Neural progenitor cell (in vitro differentiated cells): ENCODE measurements at regions not wholly inside any gene's neighbourhood (a gene's known extent, or its start where the extent isn't known, plus 50 kb on each side); places are given as distances from the start of the nearest gene placed in this dataset.

ENCODE experiments used
- DNase-seq: peaks from one replicate; pipeline ENCODE4 v3.0.0-alpha.2; 2016; ENCODE audit warnings: low spot score
- H2AFZ ChIP-seq: fragments of 200-600 bp; sonication (generic); replicated peaks from 2 replicates; pipeline ENCODE4 v1.6.1; 2016; ENCODE audit warnings: antibody characterized with exemption
- H3F3A ChIP-seq: fragments of 200-600 bp; sonication (generic); 2 replicates; pipeline ENCODE4 v1.6.1; 2016; ENCODE audit warnings: antibody characterized with exemption, low read depth
- H3K27ac ChIP-seq: fragments of 200-600 bp; sonication (generic); 2 replicates; pipeline ENCODE4 v1.5.1; 2016; ENCODE audit warnings: mild to moderate bottlenecking
- H3K27me3 ChIP-seq: fragments of 200-600 bp; sonication (generic); 2 replicates; pipeline ENCODE4 v1.6.1; 2016; ENCODE audit warnings: mild to moderate bottlenecking, moderate library complexity
- H3K36me3 ChIP-seq: fragments of 200-600 bp; sonication (generic); 2 replicates; pipeline ENCODE4 v1.5.1; 2016
- H3K4me1 ChIP-seq: fragments of 200-600 bp; sonication (generic); 2 replicates; pipeline ENCODE4 v1.6.1; 2016; ENCODE audit warnings: mixed run types
- H3K4me2 ChIP-seq: fragments of 200-600 bp; sonication (generic); 2 replicates; pipeline ENCODE4 v1.6.1; 2016
- H3K4me3 ChIP-seq: fragments of 200-600 bp; sonication (generic); 2 replicates; pipeline ENCODE4 v1.5.1; 2016
- H3K79me2 ChIP-seq: fragments of 200-600 bp; sonication (generic); 2 replicates; pipeline ENCODE4 v1.6.1; 2016; ENCODE audit warnings: low read depth
- H3K9ac ChIP-seq: fragments of 200-600 bp; sonication (generic); 2 replicates; pipeline ENCODE4 v1.6.1; 2016
- H3K9me3 ChIP-seq: fragments of 200-600 bp; sonication (generic); 2 replicates; pipeline ENCODE4 v1.5.1; 2016; ENCODE audit warnings: low read depth
- H4K20me1 ChIP-seq: fragments of 200-600 bp; sonication (generic); 2 replicates; pipeline ENCODE4 v1.6.1; 2016; ENCODE audit warnings: low read depth
- H3K27ac Mint-ChIP-seq: 3 replicates; pipeline ENCODE4 v1.8.0; 2021; ENCODE audit warnings: mixed read lengths
- H3K27me3 Mint-ChIP-seq: 2 replicates; pipeline ENCODE4 v1.8.0; 2022; ENCODE audit warnings: low read depth, mild to moderate bottlenecking, inconsistent platforms, moderate library complexity, mixed read lengths; ENCODE audit not compliant: insufficient read depth
- H3K36me3 Mint-ChIP-seq: 3 replicates; pipeline ENCODE4 v1.8.0; 2021; ENCODE audit warnings: mixed read lengths
- H3K4me1 Mint-ChIP-seq: 3 replicates; pipeline ENCODE4 v1.8.0; 2021; ENCODE audit warnings: mixed read lengths
- H3K4me3 Mint-ChIP-seq: 3 replicates; pipeline ENCODE4 v1.8.0; 2021; ENCODE audit warnings: mild to moderate bottlenecking, moderate library complexity, mixed read lengths
- H3K9me3 Mint-ChIP-seq: 3 replicates; pipeline ENCODE4 v1.8.0; 2020; ENCODE audit warnings: mixed read lengths
- EZH2 ChIP-seq: fragments of 200-600 bp; sonication (generic); IDR thresholded peaks from 2 replicates; pipeline ENCODE4 v1.6.1; 2017; ENCODE audit warnings: antibody characterized with exemption, mild to moderate bottlenecking, moderate library complexity
- EZH2phosphoT487 ChIP-seq: fragments of 200-600 bp; sonication (generic); IDR thresholded peaks from 2 replicates; pipeline ENCODE4 v1.6.1; 2017; ENCODE audit warnings: antibody characterized with exemption
- TF ChIP-seq, protein P1 (sequence below): fragments of 200-600 bp; sonication (generic); IDR thresholded peaks from 2 replicates; pipeline ENCODE4 v1.5.1; 2017; ENCODE audit warnings: antibody characterized with exemption, mild to moderate bottlenecking

DNA sequence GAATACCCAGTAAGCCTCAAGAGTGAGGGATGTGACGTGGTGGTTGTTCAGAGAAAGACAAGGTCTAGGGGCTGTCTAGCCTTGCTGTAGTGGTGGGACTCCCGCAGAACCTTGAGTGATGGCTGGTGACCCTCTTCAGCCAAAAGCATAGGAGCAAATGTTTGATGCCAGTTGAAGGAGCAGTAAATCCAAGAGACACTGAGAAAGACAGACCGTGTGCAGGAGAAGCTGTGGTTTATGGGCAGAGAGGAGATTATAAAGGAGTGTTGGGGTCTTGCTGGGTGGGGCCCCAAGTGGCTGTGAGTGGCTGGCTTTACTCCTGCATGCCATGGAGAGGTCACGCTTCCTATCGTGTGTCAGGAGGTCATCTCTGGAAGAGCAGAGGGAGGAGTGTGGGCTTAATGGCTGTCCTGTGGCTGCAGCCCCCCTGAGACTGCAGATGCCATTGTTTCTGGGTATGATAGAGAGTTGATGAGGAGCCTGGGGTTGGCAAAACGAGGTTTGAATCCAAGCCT, 152.0 kb upstream of the CCND2 start:
- Histone ChIP-seq H3K9ac (no peak overlapping the region), H2AFZ (no peak overlapping the region), H3F3A (no peaks in the 10 kb centered on the region), H3K79me2 (no peaks in the 10 kb centered on the region), H3K4me3 (no peak overlapping the region), H3K27me3 (no peaks in the 10 kb centered on the region), H3K27ac (no peak overlapping the region), H4K20me1 (no peaks in the 10 kb centered on the region), H3K9me3 (no peaks in the 10 kb centered on the region), H3K4me1 (peaks cover 2% of the 10 kb centered on the region), H3K4me2 (no peak overlapping the region), H3K36me3 (no peaks in the 10 kb centered on the region)
- Mint-ChIP-seq H3K4me1 (peaks cover 18% of the 10 kb centered on the region), H3K9me3 (peaks cover 14% of the 10 kb centered on the region), H3K4me3 (no peak overlapping the region), H3K27me3 (peaks cover 6% of the 10 kb centered on the region), H3K36me3 (peaks cover 2% of the 10 kb centered on the region), H3K27ac (peak overlapping the region; percentile 53)
- TF ChIP-seq EZH2 (no peak), EZH2phosphoT487 (no peak)
- TF ChIP-seq, protein P1, sequence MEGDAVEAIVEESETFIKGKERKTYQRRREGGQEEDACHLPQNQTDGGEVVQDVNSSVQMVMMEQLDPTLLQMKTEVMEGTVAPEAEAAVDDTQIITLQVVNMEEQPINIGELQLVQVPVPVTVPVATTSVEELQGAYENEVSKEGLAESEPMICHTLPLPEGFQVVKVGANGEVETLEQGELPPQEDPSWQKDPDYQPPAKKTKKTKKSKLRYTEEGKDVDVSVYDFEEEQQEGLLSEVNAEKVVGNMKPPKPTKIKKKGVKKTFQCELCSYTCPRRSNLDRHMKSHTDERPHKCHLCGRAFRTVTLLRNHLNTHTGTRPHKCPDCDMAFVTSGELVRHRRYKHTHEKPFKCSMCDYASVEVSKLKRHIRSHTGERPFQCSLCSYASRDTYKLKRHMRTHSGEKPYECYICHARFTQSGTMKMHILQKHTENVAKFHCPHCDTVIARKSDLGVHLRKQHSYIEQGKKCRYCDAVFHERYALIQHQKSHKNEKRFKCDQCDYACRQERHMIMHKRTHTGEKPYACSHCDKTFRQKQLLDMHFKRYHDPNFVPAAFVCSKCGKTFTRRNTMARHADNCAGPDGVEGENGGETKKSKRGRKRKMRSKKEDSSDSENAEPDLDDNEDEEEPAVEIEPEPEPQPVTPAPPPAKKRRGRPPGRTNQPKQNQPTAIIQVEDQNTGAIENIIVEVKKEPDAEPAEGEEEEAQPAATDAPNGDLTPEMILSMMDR: no peak
- no peak for DNase-seq

GRCh38 chr12:4120316-4120917, 153.1 kb upstream of the CCND2 start:
- Histone ChIP-seq H3K27me3 (peaks cover 8% of the 10 kb centered on the region), H3F3A (peaks cover 5% of the 10 kb centered on the region), H3K27ac (no peak overlapping the region), H2AFZ (no peak overlapping the region), H3K36me3 (no peaks in the 10 kb centered on the region), H3K4me1 (peaks cover 6% of the 10 kb centered on the region), H3K4me3 (no peak overlapping the region), H4K20me1 (no peaks in the 10 kb centered on the region), H3K4me2 (no peak overlapping the region), H3K9ac (no peak overlapping the region), H3K9me3 (no peaks in the 10 kb centered on the region), H3K79me2 (no peaks in the 10 kb centered on the region)
- no peak for DNase-seq
- Mint-ChIP-seq H3K27me3 (peaks cover 6% of the 10 kb centered on the region), H3K27ac (no peak overlapping the region), H3K4me1 (peaks cover 22% of the 10 kb centered on the region), H3K4me3 (no peak overlapping the region), H3K9me3 (peaks cover 14% of the 10 kb centered on the region), H3K36me3 (peaks cover 2% of the 10 kb centered on the region)
- TF ChIP-seq, protein P1: no peak
- TF ChIP-seq EZH2phosphoT487: no peak
- TF ChIP-seq EZH2: no peak

DNA sequence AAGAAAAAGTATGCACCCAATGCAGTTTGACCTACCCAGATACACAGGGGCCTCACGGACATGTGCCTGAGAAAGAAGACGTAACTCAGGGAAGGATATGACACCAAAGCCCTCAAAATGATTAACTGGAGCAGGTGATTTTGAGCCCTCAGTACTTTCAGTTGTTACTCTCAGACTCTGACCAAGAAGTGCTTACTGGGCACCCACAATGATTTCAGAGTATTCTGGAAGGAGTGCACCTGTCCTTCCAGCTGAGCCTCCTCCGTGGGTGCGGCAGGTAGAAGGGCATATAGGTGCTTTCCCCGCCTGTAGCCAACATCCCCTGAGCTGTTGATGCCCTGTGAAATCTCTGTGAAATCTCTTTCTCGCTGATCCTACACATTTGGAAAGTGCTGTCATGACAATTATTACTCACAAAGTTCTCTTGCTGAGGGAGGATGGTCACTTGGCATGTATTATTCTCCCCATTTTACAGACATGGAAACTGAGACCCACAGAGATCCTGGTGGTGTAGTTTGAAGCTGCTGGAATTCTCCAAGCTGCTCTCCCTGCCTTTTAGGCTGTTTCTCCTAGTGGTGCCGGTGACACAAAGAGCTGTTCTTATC, 154.3 kb upstream of the CCND2 start:
- Histone ChIP-seq H3K36me3 (no peaks in the 10 kb centered on the region), H3K9me3 (no peaks in the 10 kb centered on the region), H3K4me3 (no peak overlapping the region), H4K20me1 (no peaks in the 10 kb centered on the region), H3K4me1 (peaks cover 6% of the 10 kb centered on the region), H3K9ac (no peak overlapping the region), H3K4me2 (no peak overlapping the region), H2AFZ (no peak overlapping the region), H3K27me3 (peaks cover 10% of the 10 kb centered on the region), H3F3A (peaks cover 5% of the 10 kb centered on the region), H3K27ac (no peak overlapping the region), H3K79me2 (no peaks in the 10 kb centered on the region)
- Mint-ChIP-seq H3K36me3 (no peaks in the 10 kb centered on the region), H3K4me1 (peaks cover 22% of the 10 kb centered on the region), H3K4me3 (no peak overlapping the region), H3K27ac (peak overlapping the region; percentile 50), H3K27me3 (peaks cover 6% of the 10 kb centered on the region), H3K9me3 (peaks cover 11% of the 10 kb centered on the region)
- TF ChIP-seq EZH2 (no peak), EZH2phosphoT487 (no peak)
- TF ChIP-seq, protein P1: no peak
- no peak for DNase-seq
